HCT116 (cell line): ENCODE measurements at regions not wholly inside any gene's neighbourhood (a gene's known extent, or its start where the extent isn't known, plus 50 kb on each side); places are given as distances from the start of the nearest gene placed in this dataset.

ENCODE experiments used
- CTCF ChIP-seq, 3 experiments: fragments of 200-600 bp in 1 of 3; sonication (generic) in 1 of 3; IDR thresholded peaks in 2 of 3; conservative IDR thresholded peaks in 1 of 3; 2 replicates each; pipeline ENCODE4 v1.5.1; 2012 to 2017; ENCODE audit warnings: low read depth in 2 of 3, low read length in 2 of 3, antibody characterized with exemption in 1 of 3, borderline replicate concordance in 1 of 3, control low read depth in 1 of 3, mild to moderate bottlenecking in 1 of 3, mixed read lengths in 1 of 3, mixed run types in 1 of 3, moderate library complexity in 1 of 3; ENCODE audit not compliant: insufficient read depth in 1 of 3
- POLR2A ChIP-seq: IDR thresholded peaks from 2 replicates; pipeline ENCODE4 v1.7.0; 2011; ENCODE audit warnings: borderline replicate concordance; ENCODE audit not compliant: insufficient read depth, insufficient read length; ENCODE audit errors: extremely low read depth

GRCh38 chr9:11794984-11795383 is 898.2 kb upstream of the TYRP1 start:
- TF ChIP-seq POLR2A (no peak), CTCF (IDR thresholded peaks at IDR 0.05 in 2 of 3, conservative IDR thresholded peaks at IDR 0.05 in 1 of 3; ENCODE audit: borderline replicate concordance in 1 of 3, insufficient read depth in 1 of 3, low read depth in 2 of 3, low read length in 2 of 3) (no peak)
